Activated CD4-positive, alpha-beta T cell treated with anti-CD3 and anti-CD28 coated beads, Interleukin-10, Interleukin-2, amounts not matched to agents 100 ng/mL and 50 ng/mL, durations not matched to agents 16 hours and 8 hours (primary cell): ENCODE measurements at regions not wholly inside any gene's neighbourhood (a gene's known extent, or its start where the extent isn't known, plus 50 kb on each side); places are given as distances from the start of the nearest gene placed in this dataset.

ENCODE experiments used
- DNase-seq: peaks from one replicate; pipeline ENCODE4 v3.0.0-alpha.2; 2020

GRCh38 chr5:68543212-68543611 is 327.7 kb downstream of the PIK3R1 start:
- no peak for DNase-seq

- DNase-seq, result no peak
Measured at GRCh38 chr5:68544091-68544647, 328.6 kb downstream of the PIK3R1 start.

DNA sequence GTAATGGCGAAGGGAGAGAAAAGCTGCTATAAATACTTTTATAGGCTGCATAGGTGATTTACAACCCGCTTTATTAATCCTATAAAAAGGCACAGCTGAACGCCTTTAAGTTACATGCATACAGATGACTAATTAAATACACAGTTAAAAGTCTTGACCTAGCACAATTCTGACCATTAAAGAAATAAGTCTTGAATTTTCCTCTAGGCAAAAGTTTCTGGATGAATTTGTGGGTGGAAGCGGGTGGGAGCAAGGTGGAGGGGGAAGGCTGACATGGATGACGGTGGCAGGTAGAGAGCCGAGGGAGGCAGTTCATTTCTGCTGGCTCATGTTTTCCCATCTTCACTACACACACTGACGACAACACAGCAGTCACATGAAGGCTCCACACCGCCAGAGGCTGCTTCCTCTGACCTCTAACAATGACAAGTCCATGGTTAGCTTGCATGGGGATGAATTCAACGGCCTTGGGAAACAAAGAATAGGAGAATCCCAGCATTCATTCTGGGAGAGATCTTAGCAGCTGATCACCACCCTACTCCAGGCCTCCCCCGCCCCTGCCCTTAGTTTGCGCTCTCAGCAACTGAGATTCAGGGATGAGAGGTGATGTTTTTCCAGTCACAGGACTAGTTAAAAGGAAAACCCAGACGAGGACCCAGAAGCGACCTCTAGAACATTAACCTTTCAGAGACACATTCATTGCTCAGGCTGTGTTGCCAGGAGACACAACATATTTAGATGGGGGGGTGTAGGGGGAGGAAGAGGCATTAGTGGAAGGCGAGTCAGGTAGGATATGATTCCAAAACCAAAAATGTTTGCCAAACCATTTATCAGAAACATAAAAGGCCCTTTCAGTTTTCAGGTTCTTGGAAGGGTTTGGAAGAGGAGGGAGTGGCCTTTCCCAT is 329.3 kb downstream of the PIK3R1 start:
- no peak for DNase-seq

GRCh38 chr5:68545636-68546295 is 330.2 kb downstream of the PIK3R1 start:
- no peak for DNase-seq

- DNase-seq, result no peak
Measured at GRCh38 chr5:68547056-68547455, 331.5 kb downstream of the PIK3R1 start.

- DNase-seq, result no peak
Measured at GRCh38 chr5:68547622-68548021, 332.1 kb downstream of the PIK3R1 start.

DNA sequence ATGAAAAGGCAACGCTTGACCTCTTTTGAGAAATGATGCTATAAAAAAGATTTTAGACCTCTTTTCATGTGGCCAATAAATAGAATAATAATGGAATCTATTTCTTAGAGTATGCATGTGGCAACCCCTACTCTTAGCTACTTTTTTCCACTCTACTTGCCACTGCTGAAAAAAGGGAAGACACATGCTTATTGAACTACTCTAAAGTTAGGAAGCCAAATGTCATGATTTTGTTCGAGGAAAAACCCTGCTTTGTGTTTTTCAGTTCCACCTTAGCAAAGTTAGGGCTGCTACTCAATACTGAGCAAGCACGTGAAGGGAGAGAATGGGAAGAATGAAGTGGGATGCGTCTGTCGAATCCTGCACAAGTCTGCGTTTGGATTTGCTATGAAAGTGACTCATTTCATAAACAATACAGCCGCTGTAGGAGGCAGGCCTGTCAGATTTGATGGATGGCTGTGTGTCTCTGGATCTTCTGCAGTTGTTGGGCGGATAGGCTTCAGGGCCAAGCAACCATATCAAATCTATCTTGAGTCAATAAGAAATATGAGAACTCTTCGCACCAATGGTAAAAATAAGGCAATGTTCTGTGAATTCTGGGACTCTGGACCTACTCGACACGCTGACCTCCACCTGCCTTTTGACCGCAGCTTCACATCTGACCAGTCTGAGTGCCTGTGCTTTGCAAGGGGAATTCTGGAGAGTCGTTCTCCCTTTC is 333.6 kb downstream of the PIK3R1 start:
- no peak for DNase-seq

- no peak for DNase-seq
Measured at GRCh38 chr5:68550015-68550414, 334.5 kb downstream of the PIK3R1 start.

GRCh38 chr5:68551436-68551835 is 335.9 kb downstream of the PIK3R1 start:
- no peak for DNase-seq

GRCh38 chr5:68554571-68555279 is 339.2 kb downstream of the PIK3R1 start:
- no peak for DNase-seq

GRCh38 chr5:68555907-68556681 is 340.5 kb downstream of the PIK3R1 start:
- no peak for DNase-seq

GRCh38 chr5:68557162-68557936 is 341.8 kb downstream of the PIK3R1 start:
- no peak for DNase-seq

DNA sequence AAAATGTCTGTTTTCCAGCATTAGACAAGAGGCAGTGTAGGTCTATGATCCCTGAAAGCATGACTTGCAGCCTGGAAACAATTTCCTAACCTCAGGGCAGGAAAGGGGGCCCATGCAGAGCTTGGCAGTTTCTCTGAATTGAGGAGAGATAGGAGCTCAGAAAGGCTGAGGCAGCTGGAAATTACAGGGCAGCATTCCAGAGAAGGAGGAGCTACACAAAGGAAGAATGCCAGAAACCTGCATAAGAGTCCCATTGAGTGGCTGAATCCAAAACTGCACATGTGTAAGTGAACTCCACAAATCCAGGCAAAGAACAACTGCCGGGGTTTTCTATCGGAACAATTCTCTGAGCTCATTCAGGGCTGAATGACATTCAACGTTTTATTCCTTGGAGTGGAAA is 346.8 kb downstream of the PIK3R1 start:
- DNase-seq, result no peak

DNA sequence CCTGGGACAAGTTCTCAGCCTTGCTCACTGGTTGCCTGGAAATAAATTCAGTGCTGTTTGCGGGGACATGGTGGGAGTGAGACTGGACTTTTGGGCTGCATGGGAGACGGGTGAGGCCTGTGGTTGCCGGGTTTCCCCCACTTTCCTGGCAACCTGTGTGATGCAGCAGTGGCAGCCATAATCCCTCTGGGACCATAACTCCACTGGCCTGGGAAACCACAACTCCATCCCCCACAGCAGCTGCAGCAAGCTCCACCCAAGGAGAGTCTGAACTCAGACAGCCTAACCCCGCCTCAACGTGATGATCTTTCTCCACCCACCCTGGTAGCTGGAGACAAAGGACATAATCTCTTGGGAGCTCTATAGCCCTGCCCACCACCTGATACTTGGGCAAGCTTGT is 349.9 kb downstream of the PIK3R1 start:
- no peak for DNase-seq

GRCh38 chr5:68576805-68577204 is 361.2 kb downstream of the PIK3R1 start:
- no peak for DNase-seq

GRCh38 chr5:68582284-68582683 is 366.7 kb downstream of the PIK3R1 start:
- no peak for DNase-seq

- no peak for DNase-seq
Measured at GRCh38 chr5:68587171-68587570, 371.6 kb downstream of the PIK3R1 start.

GRCh38 chr5:68591850-68592249 is 376.3 kb downstream of the PIK3R1 start:
- no peak for DNase-seq

- DNase-seq, result no peak
Measured at GRCh38 chr5:68592351-68592750, 376.8 kb downstream of the PIK3R1 start.

DNA sequence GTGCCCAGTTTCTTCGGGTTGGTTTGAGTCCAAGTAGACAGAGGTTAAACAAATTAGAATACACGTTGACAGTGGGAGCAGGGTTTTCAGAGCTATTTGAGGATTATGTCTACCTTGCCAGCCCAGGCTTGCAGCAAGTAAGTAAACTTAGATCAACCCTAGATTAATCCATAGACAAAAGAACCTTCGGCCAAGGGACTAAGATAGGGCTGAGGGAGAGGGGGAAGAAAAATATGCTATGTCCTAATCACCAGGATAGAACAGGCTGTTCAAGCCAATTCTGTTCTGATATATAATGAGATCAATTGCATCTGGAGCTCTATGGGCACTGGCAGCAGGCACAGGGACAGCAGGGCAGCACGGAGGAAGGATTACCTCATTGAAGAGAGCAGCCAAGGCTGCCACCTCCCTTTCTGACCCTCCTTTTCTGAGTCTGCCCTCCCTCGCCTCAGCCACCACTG is 377.7 kb downstream of the PIK3R1 start:
- DNase-seq, result no peak

DNA sequence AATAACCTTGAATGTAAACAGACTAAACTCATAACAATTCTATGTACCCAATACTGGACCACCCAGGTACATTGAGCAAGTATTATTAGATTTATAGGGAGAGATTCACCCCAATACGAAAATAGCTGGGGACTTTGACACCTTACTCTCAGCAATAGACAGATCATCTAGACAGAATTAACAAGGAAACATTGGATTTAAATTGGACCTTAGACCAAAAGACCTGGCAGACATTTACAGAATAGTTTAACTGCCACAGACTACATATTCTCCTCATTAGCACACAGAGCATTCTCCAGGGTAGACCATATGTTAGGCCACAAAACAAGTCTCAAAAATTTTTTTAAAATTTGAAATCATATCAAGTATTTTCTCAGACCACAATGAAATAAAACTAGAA is 397.4 kb downstream of the PIK3R1 start:
- DNase-seq, result no peak
